WI38 (cell line): ENCODE measurements at regions not wholly inside any gene's neighbourhood (a gene's known extent, or its start where the extent isn't known, plus 50 kb on each side); places are given as distances from the start of the nearest gene placed in this dataset.
"Not testable (repeated sequence)": the region's sequence is repeated elsewhere in the genome, so short reads cannot be mapped to it uniquely, and the experiment has no call there.

Experiments used
- H3K4me3 ChIP-seq: 2 replicates; pipeline ENCODE4 v1.5.1; 2011; ENCODE audit warnings: low read depth, mild to moderate bottlenecking, control low read depth, low read length
- TF ChIP-seq, protein P1 (sequence below): IDR thresholded peaks from 2 replicates; pipeline ENCODE4 v1.5.1; 2012; ENCODE audit warnings: low read depth, mild to moderate bottlenecking, control low read depth, low read length

DNA sequence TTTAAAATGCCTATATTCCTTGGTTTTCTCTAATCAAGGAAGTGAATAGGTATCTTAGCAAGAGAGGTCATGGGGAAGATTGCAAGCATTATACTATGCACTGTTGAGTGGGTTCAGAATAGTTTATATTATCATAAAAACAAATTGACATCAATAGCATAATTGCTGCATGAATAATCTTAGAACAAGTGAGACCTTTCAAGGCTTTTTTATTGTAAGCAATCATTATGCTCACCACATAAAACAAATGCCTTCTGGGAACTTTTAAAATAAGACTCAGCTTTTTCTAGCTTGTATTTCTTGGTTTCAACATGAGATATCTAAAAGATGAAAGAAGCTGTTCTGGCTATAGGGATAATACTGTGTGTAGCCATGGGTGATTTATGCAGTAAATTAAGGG, 135.6 kb upstream of the ZC3H12C start:
- H3K4me3 ChIP-seq: no peak overlapping the region
- TF ChIP-seq, protein P1, sequence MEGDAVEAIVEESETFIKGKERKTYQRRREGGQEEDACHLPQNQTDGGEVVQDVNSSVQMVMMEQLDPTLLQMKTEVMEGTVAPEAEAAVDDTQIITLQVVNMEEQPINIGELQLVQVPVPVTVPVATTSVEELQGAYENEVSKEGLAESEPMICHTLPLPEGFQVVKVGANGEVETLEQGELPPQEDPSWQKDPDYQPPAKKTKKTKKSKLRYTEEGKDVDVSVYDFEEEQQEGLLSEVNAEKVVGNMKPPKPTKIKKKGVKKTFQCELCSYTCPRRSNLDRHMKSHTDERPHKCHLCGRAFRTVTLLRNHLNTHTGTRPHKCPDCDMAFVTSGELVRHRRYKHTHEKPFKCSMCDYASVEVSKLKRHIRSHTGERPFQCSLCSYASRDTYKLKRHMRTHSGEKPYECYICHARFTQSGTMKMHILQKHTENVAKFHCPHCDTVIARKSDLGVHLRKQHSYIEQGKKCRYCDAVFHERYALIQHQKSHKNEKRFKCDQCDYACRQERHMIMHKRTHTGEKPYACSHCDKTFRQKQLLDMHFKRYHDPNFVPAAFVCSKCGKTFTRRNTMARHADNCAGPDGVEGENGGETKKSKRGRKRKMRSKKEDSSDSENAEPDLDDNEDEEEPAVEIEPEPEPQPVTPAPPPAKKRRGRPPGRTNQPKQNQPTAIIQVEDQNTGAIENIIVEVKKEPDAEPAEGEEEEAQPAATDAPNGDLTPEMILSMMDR: no peak

DNA sequence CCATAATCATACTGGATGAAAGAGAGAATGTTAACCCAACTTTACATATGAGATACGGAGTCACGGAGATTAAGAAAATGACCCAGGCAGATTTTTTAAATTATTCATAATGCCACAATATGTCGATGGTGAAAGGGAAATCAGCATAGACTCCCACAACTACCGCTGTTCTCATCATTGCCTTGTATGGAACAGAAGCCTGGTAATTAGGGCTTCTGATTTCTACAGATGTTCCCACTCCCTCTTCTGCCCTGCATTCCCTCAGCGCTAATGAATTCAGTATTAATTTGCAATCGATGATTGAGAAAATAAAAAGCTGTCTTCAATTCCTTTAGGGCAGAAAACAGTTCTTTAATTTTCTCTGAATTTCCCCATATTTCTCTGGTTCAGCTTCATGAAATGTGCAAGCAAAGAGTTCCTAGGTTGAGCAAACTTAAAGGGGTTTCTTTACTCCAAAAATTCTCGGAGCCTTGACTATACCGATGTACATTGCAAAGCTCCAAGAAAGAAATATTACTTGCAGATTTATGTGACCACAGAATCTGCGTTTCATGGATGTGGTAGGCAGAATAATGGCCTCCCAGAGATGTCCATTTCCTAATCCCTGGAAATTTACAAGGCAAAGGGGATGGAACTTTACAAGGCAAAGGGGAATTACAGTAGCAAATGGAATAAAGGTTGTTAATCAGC, 134.9 kb upstream of the ZC3H12C start:
- TF ChIP-seq, protein P1: no peak
- H3K4me3 ChIP-seq: no peak overlapping the region

DNA sequence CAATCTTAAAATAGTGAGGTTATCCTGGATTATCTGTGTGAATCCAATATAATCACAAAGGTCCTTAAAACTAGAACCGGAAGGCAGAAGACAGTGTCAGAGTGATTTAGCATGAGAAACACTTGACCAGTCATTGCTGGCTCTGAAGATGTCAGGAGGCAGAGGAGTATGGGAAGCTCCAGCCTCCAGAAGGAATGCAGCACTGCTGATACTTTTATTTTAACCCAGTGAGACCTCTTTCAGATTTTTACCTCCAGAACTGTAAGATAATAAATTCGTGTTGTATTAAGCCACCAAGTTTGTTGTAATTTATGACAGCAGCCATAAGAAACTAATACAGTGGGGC, 134.4 kb upstream of the ZC3H12C start:
- TF ChIP-seq, protein P1: no peak

DNA sequence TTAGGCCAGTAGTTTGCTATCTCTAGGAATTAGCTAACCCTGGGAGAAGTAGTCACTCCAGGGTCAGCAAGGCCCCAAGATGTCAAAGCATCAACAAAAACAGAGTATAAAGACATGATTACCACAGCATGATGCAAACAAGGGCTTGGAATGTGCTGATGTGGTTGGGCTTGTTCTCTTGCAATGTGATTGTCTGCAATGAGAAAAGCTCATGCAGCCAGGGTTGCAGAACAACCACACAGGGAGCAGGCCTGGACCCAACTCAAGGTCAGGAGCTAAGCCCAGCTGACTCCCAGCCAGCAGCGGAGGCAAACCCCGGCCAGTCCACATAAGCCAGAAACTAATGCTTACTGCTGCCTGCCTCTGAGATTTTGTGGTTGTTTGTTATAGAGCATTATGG, 132.4 kb upstream of the ZC3H12C start:
- TF ChIP-seq, protein P1: no peak

More for the DNA sequence above, 134.4 kb upstream of the ZC3H12C start:
- H3K4me3 ChIP-seq: no peak overlapping the region

DNA sequence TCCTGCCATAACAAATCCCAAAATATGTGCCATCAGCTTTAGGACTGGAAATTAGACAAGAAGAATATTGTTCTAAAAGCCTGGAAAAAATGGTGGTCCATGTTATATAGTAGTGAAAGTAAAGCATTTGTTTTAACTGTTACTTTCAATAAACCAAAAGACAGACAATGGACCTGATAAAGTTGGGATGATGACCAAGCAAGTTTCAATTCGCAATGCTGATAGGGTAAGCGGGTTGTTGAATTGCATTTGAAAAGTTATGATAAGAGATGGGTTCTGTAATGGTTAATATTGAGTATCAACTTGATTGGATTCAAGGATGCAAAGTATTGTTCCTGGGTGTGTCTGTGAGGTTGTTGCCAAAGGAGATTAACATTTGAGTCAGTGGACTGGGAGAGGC, 131.9 kb upstream of the ZC3H12C start:
- H3K4me3 ChIP-seq: no peak overlapping the region
- TF ChIP-seq, protein P1: no peak

More for the DNA sequence above, 132.4 kb upstream of the ZC3H12C start:
- H3K4me3 ChIP-seq: no peak overlapping the region

DNA sequence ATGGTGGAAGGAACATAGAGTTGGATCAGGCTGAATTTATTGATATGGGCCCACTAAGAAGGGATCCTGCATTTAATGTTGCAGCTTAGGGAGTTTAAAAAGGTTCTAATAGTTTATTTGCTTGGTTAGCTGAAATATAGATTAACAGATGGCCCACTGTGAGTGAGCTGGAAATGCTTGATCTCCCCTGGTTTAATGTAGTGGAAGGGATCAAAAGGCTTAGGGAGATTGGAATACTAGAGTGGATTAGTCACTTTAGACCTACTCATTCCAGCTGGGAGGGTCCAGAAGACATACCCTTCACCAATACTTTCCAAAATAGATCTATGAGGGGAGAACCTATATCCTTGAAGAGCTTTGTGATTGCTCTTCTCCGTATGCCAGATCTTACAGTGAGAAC, 130.1 kb upstream of the ZC3H12C start:
- TF ChIP-seq, protein P1: no peak
- H3K4me3 ChIP-seq: no peak overlapping the region

DNA sequence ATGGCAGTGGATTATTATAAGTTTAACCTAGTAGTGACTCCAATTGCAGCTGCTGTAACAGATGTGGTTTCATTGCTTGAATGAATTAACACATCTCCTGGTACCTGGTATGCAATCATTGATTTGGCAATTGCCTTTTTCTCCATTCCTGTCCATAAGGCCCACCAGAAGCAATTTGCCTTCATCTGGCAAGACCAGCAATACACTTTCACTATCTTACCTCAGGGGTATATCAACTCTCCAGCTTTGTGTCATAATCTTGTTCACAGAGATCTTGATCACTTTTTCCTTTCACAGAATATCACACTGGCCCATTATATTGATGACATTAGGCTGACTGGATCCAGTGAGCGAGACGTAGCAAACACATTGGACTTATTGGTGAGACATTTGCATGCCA, 128.7 kb upstream of the ZC3H12C start:
- H3K4me3 ChIP-seq: no peak overlapping the region
- TF ChIP-seq, protein P1: no peak

DNA sequence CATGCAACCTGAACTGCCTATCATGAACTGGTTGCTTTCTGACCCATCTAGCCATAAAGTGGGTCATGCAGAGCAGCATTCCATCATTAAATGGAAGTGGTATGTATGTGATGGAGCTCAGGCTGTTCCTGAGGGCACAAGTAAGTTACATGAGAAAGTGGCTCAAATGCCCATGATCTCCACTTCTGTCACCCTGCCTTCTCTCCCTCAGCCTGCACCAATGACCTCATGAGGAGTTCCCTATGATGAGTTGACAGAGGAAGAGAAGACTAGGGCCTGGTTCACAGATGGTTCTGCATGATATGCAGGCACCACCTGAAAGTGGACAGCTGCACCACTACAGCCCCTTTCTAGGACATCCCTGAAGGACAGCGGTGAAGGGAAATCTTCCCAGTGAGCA, 127.7 kb upstream of the ZC3H12C start:
- H3K4me3 ChIP-seq: not testable (repeated sequence)

DNA sequence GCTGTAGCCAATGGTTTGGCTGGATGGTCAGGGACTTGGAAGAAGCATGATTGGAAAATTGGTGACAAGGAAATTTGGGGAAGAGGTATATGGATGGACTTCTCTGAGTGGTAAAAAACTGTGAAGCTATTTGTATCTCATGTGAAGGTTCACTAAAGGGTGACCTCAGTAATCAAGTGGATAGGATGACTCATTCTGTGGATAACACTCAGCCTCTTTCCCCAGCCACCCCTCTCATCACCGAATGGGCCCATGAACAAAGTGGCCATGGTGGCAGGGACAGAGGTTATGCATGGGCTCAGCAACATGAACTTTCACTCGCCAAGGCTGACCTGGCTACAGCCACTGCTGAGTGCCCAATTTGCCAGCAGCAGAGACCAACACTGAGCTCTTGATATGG, 127.3 kb upstream of the ZC3H12C start:
- not testable (repeated sequence) for H3K4me3 ChIP-seq

DNA sequence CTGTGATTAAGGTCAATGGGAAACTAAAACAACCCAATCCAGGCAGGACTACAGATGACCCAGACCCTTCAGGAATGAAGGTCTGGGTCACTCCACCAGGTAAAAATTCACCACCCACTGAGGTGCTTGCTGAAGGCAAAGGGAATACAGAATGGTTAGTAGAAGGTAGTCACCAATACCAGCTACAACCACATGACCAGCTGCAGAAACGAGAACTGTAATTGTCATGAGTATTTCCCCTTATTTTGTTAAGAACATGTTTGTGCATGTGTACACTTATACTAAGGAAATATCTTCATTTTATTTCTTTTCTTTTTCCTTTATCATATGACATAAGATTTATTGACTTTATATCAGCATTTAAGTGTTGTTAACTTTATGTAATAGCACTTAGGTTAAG, 126.1 kb upstream of the ZC3H12C start:
- not testable (repeated sequence) for H3K4me3 ChIP-seq
